ENCODE measurements at regions not wholly inside any gene's neighbourhood (a gene's known extent, or its start where the extent isn't known, plus 50 kb on each side); places are given as distances from the start of the nearest gene placed in this dataset.
"Not testable (repeated sequence)": the region's sequence is repeated elsewhere in the genome, so short reads cannot be mapped to it uniquely, and the experiment has no call there.

DNA sequence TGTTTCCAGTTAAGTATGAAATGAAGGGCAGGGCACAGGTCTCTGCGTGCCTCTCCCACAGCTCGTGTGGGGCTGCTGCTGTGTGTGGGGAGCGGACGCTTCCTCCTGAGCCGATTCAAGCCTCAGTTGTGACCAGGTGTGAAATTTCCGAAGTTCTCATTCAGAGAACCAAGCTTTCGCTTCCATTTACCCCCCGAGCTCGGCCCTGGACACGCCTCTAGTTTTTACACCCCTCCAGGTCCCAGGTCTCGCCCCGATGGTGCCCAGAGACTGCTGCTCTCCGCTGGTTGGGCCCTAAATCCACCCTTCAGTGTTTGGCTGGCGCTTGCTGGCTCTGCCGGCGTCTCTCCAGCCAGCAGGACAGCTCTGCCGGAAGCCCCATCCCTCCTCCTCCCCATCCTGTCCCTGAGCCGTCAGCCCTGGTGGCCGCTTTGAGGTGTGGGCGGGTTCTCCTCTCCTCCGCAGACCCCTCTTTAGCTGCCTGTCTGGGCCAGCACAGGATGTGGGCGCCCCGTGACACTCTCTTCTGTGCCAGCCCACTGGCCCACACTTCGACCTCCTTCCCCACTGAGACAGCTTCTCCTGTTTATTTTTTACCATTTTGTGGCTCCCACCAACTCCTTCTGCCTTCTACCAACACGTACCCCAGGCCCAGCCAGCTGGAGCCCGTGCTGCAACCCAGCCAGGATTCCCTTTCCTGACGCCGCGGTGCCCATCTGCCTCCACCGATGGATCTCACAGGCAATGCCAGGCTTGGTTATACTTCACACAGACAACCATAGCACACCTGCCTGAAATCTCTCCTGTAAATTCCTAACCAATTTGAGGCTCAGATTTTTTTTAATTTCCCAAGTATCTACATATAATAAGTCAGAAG is 142.8 kb downstream of the DLL1 start:
- no peak overlapping the region for H2BK120ac ChIP-seq (ENCODE audit: low read depth, low read length)
- H3K14ac ChIP-seq (ENCODE audit: low read length in 2 of 2) = no peak overlapping the region
- 58% methylated on average over 30 of the region's 30 CpGs for WGBS

DNA sequence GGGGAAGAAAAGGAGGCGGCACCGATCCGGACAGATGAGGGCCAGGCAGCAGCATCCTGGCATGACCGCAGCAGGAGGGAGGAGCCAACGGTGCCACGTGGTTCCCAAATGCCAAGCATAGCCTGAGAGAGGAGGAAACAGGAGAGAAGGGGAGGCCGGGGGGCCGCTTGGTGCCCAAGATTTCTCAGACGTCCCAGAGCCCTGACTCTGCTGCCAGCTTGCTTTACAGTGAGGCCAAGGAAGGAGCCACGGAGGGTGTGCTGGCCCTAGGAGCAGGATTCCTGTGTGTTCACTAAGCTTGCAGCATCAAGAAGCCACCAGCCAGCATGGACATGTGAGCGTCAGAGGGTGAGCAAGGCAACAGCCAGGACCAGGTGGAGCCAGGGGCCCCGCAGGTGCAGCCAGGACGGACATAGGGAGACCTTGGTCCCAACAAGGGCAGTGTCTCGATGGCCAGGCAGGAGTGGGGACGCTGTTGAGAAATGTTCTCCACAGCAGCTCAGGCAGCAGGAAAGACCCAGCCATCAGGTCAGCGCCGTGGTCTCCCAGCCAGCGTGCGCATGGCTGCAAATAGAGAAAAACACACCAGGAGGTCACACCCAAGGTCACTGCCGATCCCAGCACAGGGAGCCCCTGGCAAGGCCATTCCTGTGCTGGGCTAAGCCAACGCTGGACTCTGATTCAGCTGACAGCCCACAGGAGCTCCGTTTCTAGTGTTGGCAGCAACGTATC is 143.7 kb downstream of the DLL1 start:
- Histone ChIP-seq H3K9ac (ENCODE audit: low read length) (no peak overlapping the region), H2BK5ac (ENCODE audit: low read depth, low read length, poor library complexity, severe bottlenecking) (no peak overlapping the region), H3K27ac (ENCODE audit: low read length, poor library complexity, severe bottlenecking) (no peak overlapping the region), H3K4me1 (ENCODE audit: control insufficient read depth, insufficient read depth, low read depth, low read length) (no peaks in the 10 kb centered on the region), H3K4me3 (ENCODE audit: insufficient read depth in 1 of 2, low read depth in 1 of 2, low read length in 2 of 2) (no peak overlapping the region), H3K9me3 (ENCODE audit: control insufficient read depth, low read length) (no peaks in the 10 kb centered on the region), H3K18ac (ENCODE audit: low read depth in 1 of 2, low read length in 2 of 2) (no peak overlapping the region), H3K79me1 (replicated peaks; ENCODE audit: low read length, poor library complexity, severe bottlenecking) (no peaks in the 10 kb centered on the region), H4K8ac (ENCODE audit: low read length) (no peak overlapping the region), H3K23ac (ENCODE audit: low read length in 2 of 2) (no peak overlapping the region), H3K36me3 (ENCODE audit: control insufficient read depth in 1 of 2, insufficient read depth in 2 of 2, low read depth in 1 of 2, low read length in 2 of 2) (no peaks in the 10 kb centered on the region), H2BK15ac (ENCODE audit: low read depth, poor library complexity, severe bottlenecking) (no peak overlapping the region), H2BK120ac (ENCODE audit: low read depth, low read length) (no peak overlapping the region), H3K4me2 (ENCODE audit: low read length, poor library complexity, severe bottlenecking) (no peak overlapping the region), H3K14ac (ENCODE audit: low read length in 2 of 2) (no peak overlapping the region), H2BK12ac (ENCODE audit: low read length in 2 of 2) (no peak overlapping the region), H4K91ac (ENCODE audit: low read length) (no peak overlapping the region), H3K4ac (ENCODE audit: low read depth in 1 of 2, low read length in 2 of 2) (no peak overlapping the region), H2AK5ac (ENCODE audit: low read length, severe bottlenecking) (no peak overlapping the region), H3K27me3 (ENCODE audit: control insufficient read depth in 1 of 2, insufficient read depth in 1 of 2, low read length in 2 of 2) (peaks cover 15 to 54% of the 10 kb centered on the region in 2 experiments), H2AFZ (ENCODE audit: low read depth, low read length) (no peak overlapping the region)
- DNase-seq = no peak
- 86% methylated on average over 23 of the region's 23 CpGs for WGBS

More for the DNA sequence above, 142.8 kb downstream of the DLL1 start:
- no peak overlapping the region for H4K8ac ChIP-seq (ENCODE audit: low read length)
- H2BK15ac ChIP-seq (ENCODE audit: low read depth, poor library complexity, severe bottlenecking) = no peak overlapping the region
- H4K91ac ChIP-seq (ENCODE audit: low read length) = no peak overlapping the region
- H2AFZ ChIP-seq (ENCODE audit: low read depth, low read length) = no peak overlapping the region
- no peak overlapping the region for H3K4me3 ChIP-seq (ENCODE audit: insufficient read depth in 1 of 2, low read depth in 1 of 2, low read length in 2 of 2)
- peaks cover 6% of the 10 kb centered on the region for H3K4me1 ChIP-seq (ENCODE audit: control insufficient read depth, insufficient read depth, low read depth, low read length)
- no peak for DNase-seq
- no peaks in the 10 kb centered on the region for H3K79me1 ChIP-seq (replicated peaks; ENCODE audit: low read length, poor library complexity, severe bottlenecking)
- H3K4ac ChIP-seq (ENCODE audit: low read depth in 1 of 2, low read length in 2 of 2) = no peak overlapping the region
- H3K36me3 ChIP-seq (ENCODE audit: control insufficient read depth in 1 of 2, insufficient read depth in 2 of 2, low read depth in 1 of 2, low read length in 2 of 2) = no peaks in the 10 kb centered on the region
- no peak overlapping the region for H3K27ac ChIP-seq (ENCODE audit: low read length, poor library complexity, severe bottlenecking)
- H3K27me3 ChIP-seq (ENCODE audit: control insufficient read depth in 1 of 2, insufficient read depth in 1 of 2, low read length in 2 of 2) = peaks cover 16 to 62% of the 10 kb centered on the region in 2 experiments
- H2BK5ac ChIP-seq (ENCODE audit: low read depth, low read length, poor library complexity, severe bottlenecking) = no peak overlapping the region
- H3K9me3 ChIP-seq (ENCODE audit: control insufficient read depth, low read length) = no peaks in the 10 kb centered on the region
- H2AK5ac ChIP-seq (ENCODE audit: low read length, severe bottlenecking) = no peak overlapping the region
- H3K23ac ChIP-seq (ENCODE audit: low read length in 2 of 2) = no peak overlapping the region
- H3K4me2 ChIP-seq (ENCODE audit: low read length, poor library complexity, severe bottlenecking) = no peak overlapping the region
- H2BK12ac ChIP-seq (ENCODE audit: low read length in 2 of 2) = no peak overlapping the region
- H3K9ac ChIP-seq (ENCODE audit: low read length) = no peak overlapping the region
- H3K18ac ChIP-seq (ENCODE audit: low read depth in 1 of 2, low read length in 2 of 2) = no peak overlapping the region

DNA sequence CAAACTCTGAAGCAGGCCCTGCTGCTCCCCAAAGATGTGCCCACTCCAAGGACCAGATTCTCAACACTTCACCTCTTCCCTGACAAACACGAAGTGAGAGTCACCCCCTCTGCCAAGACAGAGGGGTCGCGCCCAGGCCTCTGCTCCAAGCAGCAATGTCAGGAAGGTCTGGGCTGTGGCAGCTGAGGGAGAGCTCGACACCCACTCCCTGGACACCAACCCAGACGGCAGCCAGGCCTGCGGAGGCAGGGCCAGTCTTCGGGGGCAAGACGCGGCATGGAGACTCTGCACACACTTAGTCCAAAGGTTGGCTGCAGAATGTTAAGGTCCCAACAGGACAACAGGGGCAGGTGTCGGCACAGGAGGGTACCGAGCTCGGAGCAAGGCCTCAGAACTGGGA is 144.2 kb downstream of the DLL1 start:
- Histone ChIP-seq H3K27me3 (ENCODE audit: control insufficient read depth in 1 of 2, insufficient read depth in 1 of 2, low read length in 2 of 2) (peaks cover 11 to 48% of the 10 kb centered on the region in 2 experiments), H3K9ac (ENCODE audit: low read length) (no peak overlapping the region), H3K4me3 (ENCODE audit: insufficient read depth in 1 of 2, low read depth in 1 of 2, low read length in 2 of 2) (no peak overlapping the region), H3K79me1 (replicated peaks; ENCODE audit: low read length, poor library complexity, severe bottlenecking) (no peaks in the 10 kb centered on the region), H2BK15ac (ENCODE audit: low read depth, poor library complexity, severe bottlenecking) (no peak overlapping the region), H3K27ac (ENCODE audit: low read length, poor library complexity, severe bottlenecking) (no peak overlapping the region), H4K91ac (ENCODE audit: low read length) (no peak overlapping the region), H2BK120ac (ENCODE audit: low read depth, low read length) (no peak overlapping the region), H2AK5ac (ENCODE audit: low read length, severe bottlenecking) (no peak overlapping the region), H3K18ac (ENCODE audit: low read depth in 1 of 2, low read length in 2 of 2) (no peak overlapping the region), H3K4me1 (ENCODE audit: control insufficient read depth, insufficient read depth, low read depth, low read length) (no peaks in the 10 kb centered on the region), H4K8ac (ENCODE audit: low read length) (no peak overlapping the region), H2BK5ac (ENCODE audit: low read depth, low read length, poor library complexity, severe bottlenecking) (no peak overlapping the region), H3K4me2 (ENCODE audit: low read length, poor library complexity, severe bottlenecking) (no peak overlapping the region), H3K4ac (ENCODE audit: low read depth in 1 of 2, low read length in 2 of 2) (no peak overlapping the region), H3K23ac (ENCODE audit: low read length in 2 of 2) (no peak overlapping the region), H2BK12ac (ENCODE audit: low read length in 2 of 2) (no peak overlapping the region), H2AFZ (ENCODE audit: low read depth, low read length) (no peak overlapping the region), H3K9me3 (ENCODE audit: control insufficient read depth, low read length) (no peaks in the 10 kb centered on the region), H3K14ac (ENCODE audit: low read length in 2 of 2) (no peak overlapping the region), H3K36me3 (ENCODE audit: control insufficient read depth in 1 of 2, insufficient read depth in 2 of 2, low read depth in 1 of 2, low read length in 2 of 2) (no peaks in the 10 kb centered on the region)
- 83% methylated on average over 11 of the region's 12 CpGs for WGBS
- DNase-seq = no peak

DNA sequence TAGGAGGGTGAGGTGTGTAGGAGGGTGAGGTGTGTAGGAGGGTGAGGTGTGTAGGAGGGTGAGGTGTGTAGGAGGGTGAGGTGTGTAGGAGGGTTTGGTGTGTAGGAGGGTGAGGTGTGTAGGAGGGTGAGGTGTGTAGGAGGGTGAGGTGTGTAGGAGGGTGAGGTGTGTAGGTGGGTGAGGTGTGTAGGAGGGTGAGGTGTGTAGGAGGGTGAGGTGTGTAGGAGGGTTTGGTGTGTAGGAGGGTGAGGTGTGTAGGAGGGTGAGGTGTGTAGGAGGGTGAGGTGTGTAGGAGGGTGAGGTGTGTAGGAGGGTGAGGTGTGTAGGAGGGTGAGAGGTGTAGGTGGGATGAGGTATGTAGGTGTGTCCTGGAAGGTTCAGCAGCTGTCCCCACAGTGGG is 144.7 kb downstream of the DLL1 start:
- peak overlapping the region in 1 of 2 experiments; percentile 0 for H3K4me3 ChIP-seq (ENCODE audit: insufficient read depth in 1 of 2, low read depth in 1 of 2, low read length in 2 of 2)
- H4K91ac ChIP-seq (ENCODE audit: low read length); H2BK5ac ChIP-seq (ENCODE audit: low read depth, low read length, poor library complexity, severe bottlenecking); H2AFZ ChIP-seq (ENCODE audit: low read depth, low read length); H3K23ac ChIP-seq (ENCODE audit: low read length in 2 of 2); H3K79me1 ChIP-seq (replicated peaks; ENCODE audit: low read length, poor library complexity, severe bottlenecking); DNase-seq; H3K27ac ChIP-seq (ENCODE audit: low read length, poor library complexity, severe bottlenecking); H3K14ac ChIP-seq (ENCODE audit: low read length in 2 of 2); H2AK5ac ChIP-seq (ENCODE audit: low read length, severe bottlenecking); H2BK12ac ChIP-seq (ENCODE audit: low read length in 2 of 2); H3K36me3 ChIP-seq (ENCODE audit: control insufficient read depth in 1 of 2, insufficient read depth in 2 of 2, low read depth in 1 of 2, low read length in 2 of 2); H3K4ac ChIP-seq (ENCODE audit: low read depth in 1 of 2, low read length in 2 of 2); H3K18ac ChIP-seq (ENCODE audit: low read depth in 1 of 2, low read length in 2 of 2); H2BK120ac ChIP-seq (ENCODE audit: low read depth, low read length); H3K4me2 ChIP-seq (ENCODE audit: low read length, poor library complexity, severe bottlenecking); H3K9ac ChIP-seq (ENCODE audit: low read length); H3K9me3 ChIP-seq (ENCODE audit: control insufficient read depth, low read length); H2BK15ac ChIP-seq (ENCODE audit: low read depth, poor library complexity, severe bottlenecking); H3K4me1 ChIP-seq (ENCODE audit: control insufficient read depth, insufficient read depth, low read depth, low read length); H4K8ac ChIP-seq (ENCODE audit: low read length): not testable (repeated sequence)
- H3K27me3 ChIP-seq (ENCODE audit: control insufficient read depth in 1 of 2, insufficient read depth in 1 of 2, low read length in 2 of 2) = peaks cover 11 to 43% of the 10 kb centered on the region in 2 experiments

Data from mesenchymal stem cell (in vitro differentiated cells and primary cell).